ENCODE measurements at regions not wholly inside any gene's neighbourhood (a gene's known extent, or its start where the extent isn't known, plus 50 kb on each side); places are given as distances from the start of the nearest gene placed in this dataset.

GRCh38 chr2:13040043-13040442, 323.3 kb downstream of the TRIB2 start:
- in situ Hi-C loops (cut with HindIII; ENCODE audit: low sequenced_read_pairs), result no loop called here
- no peak overlapping the region for H3K4me3 ChIP-seq (ENCODE audit: low read depth, low read length)

GRCh38 chr2:13046557-13047165, 329.9 kb downstream of the TRIB2 start:
- in situ Hi-C loops (cut with HindIII; ENCODE audit: low sequenced_read_pairs), result no loop called here
- DNase-seq (ENCODE audit: low read depth), result peak; percentile 5
- no peak for TF ChIP-seq CTCF (IDR thresholded peaks at IDR 0.05; ENCODE audit: low read depth, low read length, missing control alignments)

More at GRCh38 chr2:13040043-13040442, 323.3 kb downstream of the TRIB2 start:
- no peak for TF ChIP-seq CTCF (IDR thresholded peaks at IDR 0.05; ENCODE audit: low read depth, low read length, missing control alignments)
- no peak for DNase-seq (ENCODE audit: low read depth)

GRCh38 chr2:13050764-13051163, 334.0 kb downstream of the TRIB2 start:
- no peak for DNase-seq (ENCODE audit: low read depth)
- in situ Hi-C loops (cut with HindIII; ENCODE audit: low sequenced_read_pairs), result no loop called here
- no peak overlapping the region for H3K4me3 ChIP-seq (ENCODE audit: low read depth, low read length)
- no peak for TF ChIP-seq CTCF (IDR thresholded peaks at IDR 0.05; ENCODE audit: low read depth, low read length, missing control alignments)

More at GRCh38 chr2:13046557-13047165, 329.9 kb downstream of the TRIB2 start:
- no peak overlapping the region for H3K4me3 ChIP-seq (ENCODE audit: low read depth, low read length)

- no peak for DNase-seq (ENCODE audit: low read depth)
- H3K4me3 ChIP-seq (ENCODE audit: low read depth, low read length), result no peak overlapping the region
- in situ Hi-C loops (cut with HindIII; ENCODE audit: low sequenced_read_pairs), result no loop called here
- no peak for TF ChIP-seq CTCF (IDR thresholded peaks at IDR 0.05; ENCODE audit: low read depth, low read length, missing control alignments)
Measured at GRCh38 chr2:13052547-13052946, 335.8 kb downstream of the TRIB2 start.

- DNase-seq (ENCODE audit: low read depth), result no peak
- in situ Hi-C loops (cut with HindIII; ENCODE audit: low sequenced_read_pairs), result no loop called here
- no peak overlapping the region for H3K4me3 ChIP-seq (ENCODE audit: low read depth, low read length)
Measured at GRCh38 chr2:13056259-13056843, 339.6 kb downstream of the TRIB2 start.

GRCh38 chr2:13057671-13058070, 340.9 kb downstream of the TRIB2 start:
- TF ChIP-seq CTCF (IDR thresholded peaks at IDR 0.05; ENCODE audit: low read depth, low read length, missing control alignments), result no peak
- in situ Hi-C loops (cut with HindIII; ENCODE audit: low sequenced_read_pairs), result no loop called here
- no peak for DNase-seq (ENCODE audit: low read depth)
- H3K4me3 ChIP-seq (ENCODE audit: low read depth, low read length), result no peak overlapping the region

More at GRCh38 chr2:13056259-13056843, 339.6 kb downstream of the TRIB2 start:
- TF ChIP-seq CTCF (IDR thresholded peaks at IDR 0.05; ENCODE audit: low read depth, low read length, missing control alignments), result peak; percentile 46

Data from astrocyte of the cerebellum (primary cell).